ENCODE measurements at regions not wholly inside any gene's neighbourhood (a gene's known extent, or its start where the extent isn't known, plus 50 kb on each side); places are given as distances from the start of the nearest gene placed in this dataset.

DNA sequence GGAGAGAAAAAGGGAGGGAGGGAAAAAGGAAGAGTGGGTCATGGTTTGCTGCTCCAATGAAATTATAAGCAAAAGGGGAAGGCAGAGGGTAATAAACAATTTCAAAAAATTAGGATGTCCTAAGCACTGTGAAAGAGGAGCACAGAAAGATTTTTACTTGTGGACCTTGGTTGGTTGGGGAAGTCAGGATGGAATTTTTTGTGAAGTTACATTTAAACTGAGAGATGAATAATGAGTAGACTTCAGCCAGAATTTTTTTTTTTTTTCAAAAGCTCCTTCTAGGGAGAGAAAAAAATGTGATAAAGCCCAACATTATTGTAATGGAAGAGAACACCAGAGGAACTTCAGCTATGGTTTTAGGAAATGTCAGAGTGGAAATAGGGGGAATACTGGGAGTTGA, 515.9 kb upstream of the PAPPA start:
- TF ChIP-seq CTCF (IDR thresholded peaks at IDR 0.05) (no peak), POLR2AphosphoS5 (IDR thresholded peaks at IDR 0.05; ENCODE audit: low read depth, low read length) (no peak), TCF7L2 (IDR thresholded peaks at IDR 0.05; ENCODE audit: low read depth, low read length) (no peak)
